H9 (cell line): ENCODE measurements at regions not wholly inside any gene's neighbourhood (a gene's known extent, or its start where the extent isn't known, plus 50 kb on each side); places are given as distances from the start of the nearest gene placed in this dataset.

Experiments used
- DNase-seq: peaks from one replicate; pipeline ENCODE4 v3.0.0-alpha.2; 2017
- H2AFZ ChIP-seq: one replicate; pipeline ENCODE4 v1.6.1; 2013; ENCODE audit warnings: mild to moderate bottlenecking, low read length, control low read depth, moderate library complexity
- H2AK5ac ChIP-seq: 2 replicates; pipeline ENCODE4 v1.6.1; 2013; ENCODE audit warnings: low read length, control low read depth, mixed read lengths; ENCODE audit not compliant: insufficient read length
- H2BK120ac ChIP-seq: one replicate; pipeline ENCODE4 v1.6.1; 2013; ENCODE audit warnings: low read depth, mild to moderate bottlenecking, low read length, control low read depth, inconsistent platforms; ENCODE audit not compliant: poor library complexity, severe bottlenecking
- H2BK12ac ChIP-seq: 2 replicates; pipeline ENCODE4 v1.6.1; 2013; ENCODE audit warnings: low read length, control low read depth, mixed read lengths, low read depth; ENCODE audit not compliant: insufficient read length
- H2BK15ac ChIP-seq: 2 replicates; pipeline ENCODE4 v1.6.1; 2013; ENCODE audit warnings: low read depth, low read length, control low read depth
- H2BK20ac ChIP-seq: one replicate; pipeline ENCODE4 v1.6.1; 2013; ENCODE audit warnings: low read depth, mild to moderate bottlenecking, low read length, control low read depth, inconsistent platforms; ENCODE audit not compliant: poor library complexity, severe bottlenecking
- H2BK5ac ChIP-seq: 2 replicates; pipeline ENCODE4 v1.6.1; 2013; ENCODE audit warnings: low read length, control low read depth, mixed read lengths; ENCODE audit not compliant: insufficient read length
- H3K14ac ChIP-seq: 2 replicates; pipeline ENCODE4 v1.6.1; 2013; ENCODE audit warnings: low read length, control low read depth; ENCODE audit not compliant: insufficient read depth
- H3K18ac ChIP-seq: 2 replicates; pipeline ENCODE4 v1.6.1; 2013; ENCODE audit warnings: low read depth, mild to moderate bottlenecking, mixed read lengths, low read length, control low read depth; ENCODE audit not compliant: insufficient read length
- H3K23ac ChIP-seq: 2 replicates; pipeline ENCODE4 v1.6.1; 2013; ENCODE audit warnings: low read length, control low read depth, mixed read lengths, low read depth; ENCODE audit not compliant: insufficient read length
- H3K23me2 ChIP-seq: 2 replicates; pipeline ENCODE4 v1.6.1; 2013; ENCODE audit warnings: low read depth, mild to moderate bottlenecking, mixed read lengths, low read length, control low read depth; ENCODE audit not compliant: insufficient read length, poor library complexity, severe bottlenecking
- H3K27ac ChIP-seq: 2 replicates; pipeline ENCODE4 v1.5.1; 2013; ENCODE audit warnings: low read length, control low read depth, mixed read lengths, low read depth; ENCODE audit not compliant: insufficient read length
- H3K27me3 ChIP-seq: 2 replicates; pipeline ENCODE4 v1.6.1; 2013; ENCODE audit warnings: low read length, control low read depth, inconsistent platforms; ENCODE audit not compliant: insufficient read depth
- H3K4ac ChIP-seq: 2 replicates; pipeline ENCODE4 v1.6.1; 2013; ENCODE audit warnings: low read depth, mild to moderate bottlenecking, control low read depth, inconsistent platforms, low read length, moderate library complexity
- H3K4me1 ChIP-seq: 2 replicates; pipeline ENCODE4 v1.6.1; 2013; ENCODE audit warnings: low read length, control low read depth, inconsistent platforms; ENCODE audit not compliant: insufficient read depth
- H3K4me2 ChIP-seq: 2 replicates; pipeline ENCODE4 v1.6.1; 2013; ENCODE audit warnings: low read length, control low read depth, mixed read lengths; ENCODE audit not compliant: insufficient read length, insufficient read depth
- H3K56ac ChIP-seq: 2 replicates; pipeline ENCODE4 v1.6.1; 2013; ENCODE audit warnings: low read depth, mild to moderate bottlenecking, mixed read lengths, low read length, control low read depth; ENCODE audit not compliant: insufficient read length
- H3K79me1 ChIP-seq: 2 replicates; pipeline ENCODE4 v1.6.1; 2013; ENCODE audit warnings: low read depth, mild to moderate bottlenecking, moderate library complexity, low read length, control low read depth, inconsistent platforms; ENCODE audit not compliant: insufficient read depth, poor library complexity, severe bottlenecking
- H3K79me2 ChIP-seq: 2 replicates; pipeline ENCODE4 v1.6.1; 2013; ENCODE audit warnings: low read length, control low read depth, inconsistent platforms; ENCODE audit not compliant: insufficient read depth
- H3K9ac ChIP-seq: 2 replicates; pipeline ENCODE4 v1.6.1; 2013; ENCODE audit warnings: low read length, control low read depth, mixed read lengths; ENCODE audit not compliant: insufficient read length; ENCODE audit errors: extremely low read depth
- H3K9me3 ChIP-seq: one replicate; pipeline ENCODE4 v1.6.1; 2013; ENCODE audit warnings: low read depth, low read length, inconsistent platforms; ENCODE audit not compliant: control insufficient read depth
- H3T11ph ChIP-seq: one replicate; pipeline ENCODE4 v1.6.1; 2013; ENCODE audit warnings: mild to moderate bottlenecking, low read length, control low read depth, inconsistent platforms
- H4K20me1 ChIP-seq: one replicate; pipeline ENCODE4 v1.6.1; 2013; ENCODE audit not compliant: control insufficient read depth, insufficient read length, insufficient read depth
- H4K5ac ChIP-seq: 2 replicates; pipeline ENCODE4 v1.6.1; 2013; ENCODE audit warnings: low read depth, mild to moderate bottlenecking, mixed read lengths, low read length, control low read depth; ENCODE audit not compliant: insufficient read length
- H4K8ac ChIP-seq: replicated peaks from 2 replicates; pipeline ENCODE4 v1.6.1; 2013; ENCODE audit warnings: low read length, control low read depth, mixed read lengths, low read depth; ENCODE audit not compliant: insufficient read length
- H4K91ac ChIP-seq: 2 replicates; pipeline ENCODE4 v1.6.1; 2013; ENCODE audit warnings: low read depth, mild to moderate bottlenecking, moderate library complexity, mixed read lengths, low read length, control low read depth; ENCODE audit not compliant: insufficient read length
- H3K27ac Mint-ChIP-seq, 3 experiments: 2 replicates in 2 of 3; 3 replicates in 1 of 3; pipeline ENCODE4 v1.8.0; 2020 to 2021; ENCODE audit warnings: mixed read lengths in 3 of 3, mild to moderate bottlenecking in 1 of 3, moderate library complexity in 1 of 3
- H3K27me3 Mint-ChIP-seq: 2 replicates; pipeline ENCODE4 v1.8.0; 2021; ENCODE audit warnings: low read depth, mild to moderate bottlenecking, moderate library complexity, mixed read lengths
- H3K36me3 Mint-ChIP-seq, 3 experiments: 2 replicates in 2 of 3; 3 replicates in 1 of 3; pipeline ENCODE4 v1.8.0; 2020 to 2021; ENCODE audit warnings: low read depth in 3 of 3, mixed read lengths in 3 of 3; ENCODE audit not compliant: insufficient read depth in 1 of 3
- H3K4me1 Mint-ChIP-seq, 2 experiments: 2 replicates each; pipeline ENCODE4 v1.8.0; 2020; ENCODE audit warnings: mixed read lengths in 2 of 2
- H3K4me3 Mint-ChIP-seq, 2 experiments: 2 replicates in 1 of 2; 3 replicates in 1 of 2; pipeline ENCODE4 v1.8.0; 2020 to 2021; ENCODE audit warnings: mild to moderate bottlenecking in 2 of 2, mixed read lengths in 2 of 2, moderate library complexity in 1 of 2
- H3K9me3 Mint-ChIP-seq, 2 experiments: 2 replicates in 1 of 2; 3 replicates in 1 of 2; pipeline ENCODE4 v1.8.0; 2020; ENCODE audit warnings: mild to moderate bottlenecking in 2 of 2, mixed read lengths in 2 of 2, moderate library complexity in 1 of 2
- WGBS: extraction: QIAGEN DNeasy Blood & Tissue Kit; methylation state at CpG from one replicate; pipeline ENCODE4 v1.1.7; 2013; ENCODE audit warnings: missing lambda C conversion rate, low lambda C conversion rate, mixed read lengths; ENCODE audit not compliant: insufficient read length; ENCODE audit errors: extremely low coverage; 5-methylcytosine and 5-hydroxymethylcytosine counted together
- TF ChIP-seq, protein P1 (sequence below): fragments of 200-600 bp; sonication (generic); conservative IDR thresholded peaks from 3 replicates; pipeline ENCODE4 v1.8.0; 2021; ENCODE audit warnings: antibody characterized with exemption, mild to moderate bottlenecking

DNA sequence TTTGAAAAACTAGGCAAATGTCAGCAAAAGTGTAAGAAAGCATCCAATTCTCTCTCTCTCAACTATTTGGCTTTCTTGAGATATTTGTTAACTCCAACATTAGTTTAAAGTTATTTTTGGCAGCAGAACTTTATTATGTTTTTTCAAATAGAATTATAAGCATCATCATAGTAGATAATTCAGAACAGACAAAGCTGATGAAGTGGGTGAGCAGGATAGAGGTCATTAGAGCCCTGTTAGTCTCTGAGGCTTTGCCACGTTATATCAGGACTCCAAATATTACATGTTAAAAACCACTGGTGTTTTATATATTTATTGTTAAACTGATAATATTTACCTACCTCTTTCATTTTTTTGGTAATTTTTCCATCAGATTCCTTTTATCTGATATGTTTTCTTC lies 903.0 kb downstream of the FSTL5 start:
- Histone ChIP-seq H3K4ac (no peak overlapping the region), H2BK12ac (no peak overlapping the region), H4K91ac (no peak overlapping the region), H3K23me2 (no peaks in the 10 kb centered on the region), H4K5ac (no peak overlapping the region), H2AK5ac (no peak overlapping the region), H2BK20ac (no peak overlapping the region), H3K27ac (no peak overlapping the region), H3K4me1 (no peaks in the 10 kb centered on the region), H3K4me2 (no peak overlapping the region), H3T11ph (no peak overlapping the region), H3K56ac (no peak overlapping the region), H3K18ac (no peak overlapping the region), H3K79me2 (no peaks in the 10 kb centered on the region), H3K9ac (no peak overlapping the region), H3K23ac (no peak overlapping the region), H2BK15ac (no peak overlapping the region), H2BK5ac (no peak overlapping the region), H3K79me1 (no peaks in the 10 kb centered on the region), H2AFZ (no peak overlapping the region), H3K27me3 (no peaks in the 10 kb centered on the region), H3K14ac (no peak overlapping the region), H4K8ac (no peak overlapping the region), H2BK120ac (no peak overlapping the region), H4K20me1 (no peaks in the 10 kb centered on the region), H3K9me3 (peaks cover 17% of the 10 kb centered on the region)
- no peak for DNase-seq
- WGBS, result no CpG with 5 or more reads among the region's 1 CpG
- H3K4me1 Mint-ChIP-seq, result no peaks in the 10 kb centered on the region
- peaks cover 17 to 23% of the 10 kb centered on the region in 2 experiments for H3K9me3 Mint-ChIP-seq
- H3K27ac Mint-ChIP-seq, result no peak overlapping the region
- H3K27me3 Mint-ChIP-seq, result no peaks in the 10 kb centered on the region
- TF ChIP-seq, protein P1, sequence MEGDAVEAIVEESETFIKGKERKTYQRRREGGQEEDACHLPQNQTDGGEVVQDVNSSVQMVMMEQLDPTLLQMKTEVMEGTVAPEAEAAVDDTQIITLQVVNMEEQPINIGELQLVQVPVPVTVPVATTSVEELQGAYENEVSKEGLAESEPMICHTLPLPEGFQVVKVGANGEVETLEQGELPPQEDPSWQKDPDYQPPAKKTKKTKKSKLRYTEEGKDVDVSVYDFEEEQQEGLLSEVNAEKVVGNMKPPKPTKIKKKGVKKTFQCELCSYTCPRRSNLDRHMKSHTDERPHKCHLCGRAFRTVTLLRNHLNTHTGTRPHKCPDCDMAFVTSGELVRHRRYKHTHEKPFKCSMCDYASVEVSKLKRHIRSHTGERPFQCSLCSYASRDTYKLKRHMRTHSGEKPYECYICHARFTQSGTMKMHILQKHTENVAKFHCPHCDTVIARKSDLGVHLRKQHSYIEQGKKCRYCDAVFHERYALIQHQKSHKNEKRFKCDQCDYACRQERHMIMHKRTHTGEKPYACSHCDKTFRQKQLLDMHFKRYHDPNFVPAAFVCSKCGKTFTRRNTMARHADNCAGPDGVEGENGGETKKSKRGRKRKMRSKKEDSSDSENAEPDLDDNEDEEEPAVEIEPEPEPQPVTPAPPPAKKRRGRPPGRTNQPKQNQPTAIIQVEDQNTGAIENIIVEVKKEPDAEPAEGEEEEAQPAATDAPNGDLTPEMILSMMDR, result no peak
- H3K4me3 Mint-ChIP-seq, result no peak overlapping the region
- H3K36me3 Mint-ChIP-seq, result peaks cover 12 to 15% (median 13%) of the 10 kb centered on the region in 3 experiments
